SH-SY5Y (cell line): ENCODE measurements at regions not wholly inside any gene's neighbourhood (a gene's known extent, or its start where the extent isn't known, plus 50 kb on each side); places are given as distances from the start of the nearest gene placed in this dataset.

ENCODE experiments used
- GATA2 ChIP-seq: IDR thresholded peaks from 2 replicates; pipeline ENCODE4 v1.6.1; 2011; ENCODE audit warnings: mild to moderate bottlenecking, low read depth, low read length
- GATA3 ChIP-seq: IDR thresholded peaks from 2 replicates; pipeline ENCODE4 v1.6.1; 2011; ENCODE audit warnings: low read depth, mild to moderate bottlenecking, low read length, moderate library complexity

DNA sequence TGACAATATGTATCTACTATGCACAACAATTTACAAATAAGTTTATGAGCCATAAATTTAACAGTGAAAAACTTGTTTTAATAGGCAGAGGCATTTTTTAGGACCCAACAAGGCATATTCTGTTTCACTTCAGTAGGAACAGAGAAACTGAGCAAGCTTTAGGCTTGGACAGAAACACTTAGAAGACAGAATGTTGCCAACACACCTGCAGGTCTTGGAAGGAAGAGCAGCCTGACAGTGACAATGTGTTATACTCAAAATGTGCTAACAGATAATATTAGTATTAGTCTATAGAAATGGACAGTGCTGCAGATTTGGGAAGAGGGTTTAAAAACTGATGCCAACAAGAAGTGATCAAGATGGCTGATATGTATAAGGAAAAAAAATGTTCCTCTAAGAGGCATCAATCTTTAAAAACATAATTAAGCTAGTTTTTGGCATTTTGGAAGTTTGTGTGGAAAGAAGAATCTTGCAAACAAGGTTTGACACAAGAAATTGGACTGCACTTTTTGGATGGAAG lies 297.1 kb upstream of the FSIP2 start:
- TF ChIP-seq GATA3 (no peak), GATA2 (no peak)

GRCh38 chr2:185456517-185456916 lies 282.1 kb upstream of the FSIP2 start:
- TF ChIP-seq GATA2 (no peak), GATA3 (no peak)

DNA sequence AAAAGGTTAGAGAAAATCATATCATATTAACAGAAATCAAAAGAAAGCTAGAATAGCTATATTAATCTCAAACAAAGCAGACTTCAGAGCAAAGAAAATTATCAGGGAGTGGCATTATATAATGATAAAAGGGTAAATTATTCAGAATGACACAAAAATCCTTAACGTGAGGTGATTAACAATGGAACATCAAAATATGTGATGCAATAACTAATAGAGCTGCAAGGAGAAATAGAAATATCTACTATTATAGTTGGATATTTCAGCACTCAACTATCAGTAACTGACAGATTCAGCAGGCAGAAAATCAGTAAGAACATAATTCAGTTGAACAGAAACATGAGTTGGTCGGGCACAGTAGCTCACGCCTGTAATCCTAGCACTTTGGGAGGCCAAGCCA lies 275.1 kb upstream of the FSIP2 start:
- no peak for TF ChIP-seq GATA2

GRCh38 chr2:185466915-185467314 lies 271.7 kb upstream of the FSIP2 start:
- TF ChIP-seq GATA2 (no peak), GATA3 (no peak)

DNA sequence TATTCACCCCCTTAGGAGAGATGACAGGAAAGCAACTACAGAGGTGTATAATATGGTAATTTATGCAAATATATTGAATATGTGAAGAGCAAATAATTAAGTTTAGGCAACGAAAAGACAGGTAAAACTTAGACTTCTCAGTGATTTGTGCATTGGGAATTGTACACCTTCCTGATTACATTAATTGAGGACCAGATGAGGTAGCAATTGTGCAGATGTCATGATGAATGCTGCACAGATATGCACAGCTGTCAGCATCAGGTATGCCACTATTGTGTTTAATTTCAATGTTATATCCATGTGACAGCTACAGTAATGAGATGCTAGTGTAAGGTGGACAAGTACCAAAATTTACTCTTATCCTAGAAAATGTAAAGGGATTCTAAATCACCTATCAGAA lies 267.2 kb upstream of the FSIP2 start:
- TF ChIP-seq GATA2 (no peak), GATA3 (no peak)

GRCh38 chr2:185472574-185472973 lies 266.0 kb upstream of the FSIP2 start:
- TF ChIP-seq GATA2, result no peak
- TF ChIP-seq GATA3, result no peak

GRCh38 chr2:185473838-185474237 lies 264.8 kb upstream of the FSIP2 start:
- no peak for TF ChIP-seq GATA3
- TF ChIP-seq GATA2, result no peak

DNA sequence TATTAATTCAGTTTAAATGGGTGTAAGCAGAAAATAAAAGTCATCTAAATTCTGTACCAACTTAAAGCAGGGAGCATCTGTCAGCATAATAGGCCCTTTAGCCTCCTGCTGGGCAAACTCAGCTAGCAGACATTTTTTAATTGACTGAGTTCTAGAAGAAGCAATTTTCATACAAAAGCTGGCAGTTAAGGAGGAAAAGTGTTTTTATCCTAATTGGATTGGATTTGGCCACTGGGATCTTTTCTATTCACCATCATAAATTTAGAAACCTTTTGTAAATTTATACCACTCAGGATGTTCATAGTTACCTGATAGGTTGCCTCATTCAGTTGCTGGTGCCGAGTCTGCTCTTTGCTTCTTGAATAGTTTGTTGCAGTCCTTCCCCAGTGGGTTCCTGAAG lies 262.7 kb upstream of the FSIP2 start:
- no peak for TF ChIP-seq GATA3
- TF ChIP-seq GATA2, result no peak

DNA sequence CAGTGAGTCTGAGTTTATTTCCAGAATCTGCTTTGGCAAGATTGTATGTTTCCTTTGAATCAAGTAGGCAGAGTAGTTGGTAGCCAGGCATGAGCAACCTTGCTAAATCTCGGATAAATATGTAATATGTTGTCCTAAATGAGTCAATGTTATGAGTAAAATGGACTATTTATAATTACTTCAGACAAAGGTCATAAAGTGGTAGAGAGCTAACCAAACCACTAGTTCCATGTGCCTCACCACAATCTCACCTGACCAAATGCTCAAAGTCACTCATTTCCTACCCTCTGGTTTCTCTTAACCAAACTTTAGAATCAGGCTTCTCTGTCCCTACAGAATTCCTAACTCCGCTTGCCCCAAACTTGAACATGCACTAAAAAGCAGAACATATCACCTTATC lies 261.2 kb upstream of the FSIP2 start:
- TF ChIP-seq GATA3, result no peak
- TF ChIP-seq GATA2, result no peak

DNA sequence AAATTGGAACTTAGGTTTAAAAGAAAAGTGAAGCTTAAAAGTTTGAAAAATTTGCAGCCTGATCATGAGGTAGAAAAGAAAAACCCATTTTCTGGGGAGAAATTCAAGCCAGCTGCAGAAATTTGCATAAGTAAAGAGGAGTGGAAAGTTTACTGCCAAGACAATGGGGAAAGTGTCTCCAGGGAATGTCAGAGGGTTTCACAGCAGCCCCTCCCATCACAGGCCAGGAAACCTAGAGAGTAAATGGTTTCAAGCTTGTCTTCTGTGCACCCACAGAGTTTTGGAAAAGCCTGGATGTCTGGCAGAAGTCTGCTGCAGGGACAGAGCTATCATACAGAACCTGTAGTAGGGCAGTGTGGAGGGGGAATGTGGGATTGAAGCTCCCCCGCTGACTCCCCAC lies 254.0 kb upstream of the FSIP2 start:
- TF ChIP-seq GATA3, result no peak
- TF ChIP-seq GATA2, result no peak

GRCh38 chr2:185502351-185502750 lies 236.3 kb upstream of the FSIP2 start:
- no peak for TF ChIP-seq GATA2
- TF ChIP-seq GATA3, result no peak

- TF ChIP-seq GATA3 (no peak), GATA2 (no peak)
Measured at GRCh38 chr2:185507719-185508118, 230.9 kb upstream of the FSIP2 start.

DNA sequence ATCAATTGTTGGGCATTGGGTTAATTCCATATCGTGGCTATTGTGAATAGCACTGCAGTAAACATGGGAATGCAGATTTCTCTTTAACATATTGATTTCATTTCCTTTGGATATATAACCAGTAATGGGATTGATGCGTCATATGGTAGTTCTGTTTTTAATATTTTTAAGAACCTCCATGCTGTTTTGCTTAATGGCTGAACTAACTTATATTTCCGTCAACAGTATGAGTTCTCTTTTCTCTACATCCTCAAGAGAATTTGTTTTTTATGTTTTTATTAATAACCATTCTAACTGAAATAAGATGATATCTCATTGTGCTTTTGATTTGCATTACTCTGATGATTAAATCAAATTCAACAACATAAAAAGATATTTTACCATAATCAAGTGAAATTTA lies 228.5 kb upstream of the FSIP2 start:
- TF ChIP-seq GATA3, result no peak
- TF ChIP-seq GATA2, result no peak

DNA sequence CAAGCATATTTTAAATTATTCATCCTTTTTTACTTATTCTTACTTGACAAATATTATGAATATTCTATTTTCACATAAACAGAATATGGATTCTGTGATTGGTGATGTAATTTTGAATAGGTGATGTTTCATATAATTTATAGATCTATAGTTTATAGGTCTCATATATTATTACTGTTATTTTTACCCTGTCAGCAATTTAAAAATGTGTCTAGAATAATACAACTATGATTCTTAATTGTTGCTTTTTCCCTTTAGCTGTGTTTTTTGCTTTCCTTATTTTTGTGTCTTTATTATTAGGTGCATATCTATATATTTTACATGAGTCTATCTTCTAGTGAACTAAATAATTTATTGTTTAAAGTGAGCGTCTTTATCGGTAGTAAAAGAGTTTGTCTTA lies 226.7 kb upstream of the FSIP2 start:
- TF ChIP-seq GATA2, result no peak
- no peak for TF ChIP-seq GATA3

DNA sequence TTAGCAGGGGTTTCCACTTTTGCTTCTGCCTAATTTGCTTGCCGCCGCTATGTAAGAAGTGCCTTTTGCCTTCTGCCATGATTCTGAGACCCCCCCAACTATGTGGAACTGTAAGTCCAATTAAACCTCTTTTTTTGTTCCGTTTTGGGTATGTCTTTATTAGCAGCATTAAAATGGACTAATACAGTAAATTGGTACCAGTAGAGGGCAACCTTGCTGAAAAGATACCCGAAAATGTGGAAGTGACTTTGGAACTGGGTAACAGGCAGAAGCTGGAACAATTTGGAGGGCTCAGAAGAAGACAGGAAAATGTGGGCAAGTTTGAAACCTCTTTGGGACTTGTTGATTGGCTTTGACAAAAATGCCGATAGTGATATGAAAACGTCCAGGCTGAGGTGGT lies 216.1 kb upstream of the FSIP2 start:
- TF ChIP-seq GATA2, result no peak
- no peak for TF ChIP-seq GATA3

DNA sequence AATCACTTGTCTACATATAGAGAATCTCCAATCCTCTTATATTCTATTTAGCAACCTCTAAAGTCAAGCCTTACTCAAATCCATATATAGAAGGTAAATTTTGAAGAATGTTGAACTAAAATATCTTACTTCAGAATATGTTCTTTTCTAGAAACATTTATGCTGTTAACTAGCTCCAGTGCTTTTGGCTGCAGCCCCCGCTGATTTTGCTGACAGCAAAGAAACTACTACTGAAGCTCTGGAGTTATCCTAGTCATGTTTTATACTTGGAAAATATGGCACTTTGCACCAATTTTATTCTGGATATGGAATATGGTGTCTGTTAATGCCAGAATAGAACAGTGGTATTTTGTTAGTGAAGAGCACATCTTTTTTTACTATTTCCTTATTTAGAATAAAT lies 212.4 kb upstream of the FSIP2 start:
- TF ChIP-seq GATA3, result no peak
- no peak for TF ChIP-seq GATA2
